C4-2B (cell line): ENCODE measurements at regions not wholly inside any gene's neighbourhood (a gene's known extent, or its start where the extent isn't known, plus 50 kb on each side); places are given as distances from the start of the nearest gene placed in this dataset.

Experiments
- H3K27ac ChIP-seq: fragments of 450-650 bp; 2 replicates; pipeline ENCODE4 v1.5.1; 2017
- CTCF ChIP-seq: fragments of 450-650 bp; conservative IDR thresholded peaks from 2 replicates; pipeline ENCODE4 v1.5.1; 2017; ENCODE audit warnings: mild to moderate bottlenecking
- ZFX ChIP-seq: fragments of 450-650 bp; IDR thresholded peaks from 2 replicates; pipeline ENCODE4 v1.6.1; 2017

GRCh38 chr4:136643416-136643815, 888.9 kb downstream of the PCDH18 start:
- H3K27ac ChIP-seq, result no peak overlapping the region
- no peak for TF ChIP-seq ZFX
- TF ChIP-seq CTCF, result no peak

- TF ChIP-seq CTCF (peak; percentile 76), ZFX (no peak)
These were observed 895.1 kb downstream of the PCDH18 start for GRCh38 chr4:136637071-136637777.

GRCh38 chr4:136636155-136636554, 896.1 kb downstream of the PCDH18 start:
- H3K27ac ChIP-seq, result no peak overlapping the region
- no peak for TF ChIP-seq CTCF
- TF ChIP-seq ZFX, result no peak

More at GRCh38 chr4:136637071-136637777, 895.1 kb downstream of the PCDH18 start:
- no peak overlapping the region for H3K27ac ChIP-seq

- TF ChIP-seq ZFX (no peak), CTCF (no peak)
- H3K27ac ChIP-seq, result no peak overlapping the region
These were observed 898.2 kb downstream of the PCDH18 start for GRCh38 chr4:136634121-136634520.

GRCh38 chr4:136599890-136600289, 932.4 kb downstream of the PCDH18 start:
- TF ChIP-seq ZFX (no peak), CTCF (no peak)
- H3K27ac ChIP-seq, result no peak overlapping the region

GRCh38 chr4:136590440-136590839, 941.9 kb downstream of the PCDH18 start:
- no peak overlapping the region for H3K27ac ChIP-seq
- TF ChIP-seq ZFX (no peak), CTCF (no peak)

- no peak overlapping the region for H3K27ac ChIP-seq
- TF ChIP-seq CTCF, result no peak
- TF ChIP-seq ZFX, result no peak
These were observed 948.7 kb downstream of the PCDH18 start for GRCh38 chr4:136583567-136583966.
